NCI-H345 (cell line): ENCODE measurements at regions not wholly inside any gene's neighbourhood (a gene's known extent, or its start where the extent isn't known, plus 50 kb on each side); places are given as distances from the start of the nearest gene placed in this dataset.

Experiments
- DNase-seq: peaks from one replicate; lab custom pipeline; 2025; lab: John Stamatoyannopoulos, UW

DNA sequence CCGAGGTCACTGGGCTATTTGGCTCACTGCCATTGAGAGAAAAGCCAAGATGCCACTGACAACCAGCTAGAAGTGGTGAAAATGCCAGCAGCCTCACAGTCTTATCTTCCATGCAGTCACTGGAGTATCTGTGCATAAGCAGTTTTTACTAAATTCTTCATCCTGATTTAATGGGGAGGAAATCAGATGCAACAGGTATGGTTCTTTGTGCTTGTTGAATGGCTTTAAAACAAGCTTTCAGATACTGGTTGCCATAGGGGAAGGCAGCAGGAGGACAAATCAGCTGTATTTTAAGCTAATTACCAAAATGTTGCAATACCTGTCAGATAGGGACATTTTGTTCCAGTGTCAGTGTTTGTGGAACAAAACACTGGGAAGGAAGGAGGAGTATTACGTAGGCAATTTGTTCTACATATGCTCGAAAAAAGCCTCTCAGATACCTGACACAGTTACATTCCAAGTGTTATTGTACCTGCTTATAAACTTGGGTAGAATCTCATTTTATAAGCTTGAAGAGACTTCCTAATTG, 54.1 kb upstream of the ARHGAP5 start:
- DNase-seq, result no peak

DNA sequence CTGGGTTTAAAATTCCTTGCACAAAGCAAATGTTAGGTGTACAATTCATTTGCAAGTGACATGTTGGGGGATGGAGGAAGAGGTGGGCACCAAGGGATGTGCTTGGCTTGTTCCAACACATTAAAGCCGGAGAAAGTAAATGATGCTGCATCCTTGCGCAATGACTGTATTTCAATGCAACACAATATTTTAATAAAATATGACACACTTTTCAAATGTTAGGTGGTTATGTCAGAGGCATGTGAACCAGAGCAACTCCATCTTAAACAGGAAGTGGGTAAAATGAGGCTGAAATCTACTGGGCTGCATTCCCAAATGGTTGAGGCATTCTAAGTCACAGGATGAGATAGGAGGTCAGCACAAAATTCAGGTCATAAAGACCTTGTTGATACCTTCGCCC, 53.6 kb upstream of the ARHGAP5 start:
- no peak for DNase-seq

DNA sequence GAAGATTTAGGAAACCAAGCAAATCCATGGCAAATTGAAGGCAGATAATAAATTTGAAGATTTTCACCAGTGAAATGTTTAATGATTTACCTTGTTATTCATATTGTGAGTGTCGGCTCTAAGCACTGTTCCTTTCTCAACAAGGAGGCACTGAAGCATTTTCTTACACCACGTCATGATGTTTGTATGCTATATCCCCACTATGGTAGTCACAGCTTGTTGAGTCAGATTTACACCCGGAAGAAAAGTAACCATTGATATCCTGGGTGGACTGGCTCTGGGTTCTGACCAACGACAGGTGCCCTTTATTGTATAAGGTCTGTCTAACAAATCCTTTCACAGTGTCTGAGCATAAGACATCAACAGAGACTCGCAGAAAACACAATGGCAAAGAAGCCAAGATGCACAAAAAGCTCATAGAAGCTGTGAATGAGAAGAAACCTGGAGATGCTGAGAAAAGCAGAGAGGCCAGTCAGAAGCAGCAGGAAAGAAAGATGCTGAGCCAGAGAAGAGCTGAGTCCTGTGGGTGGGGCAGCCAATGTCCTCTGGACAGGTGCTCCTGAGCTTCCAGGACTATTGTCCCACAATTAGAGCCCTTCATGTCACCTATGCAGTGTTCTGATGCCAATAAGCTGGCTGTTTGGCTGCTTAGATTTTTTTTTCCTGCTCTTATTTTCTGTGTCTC, 49.7 kb upstream of the ARHGAP5 start:
- no peak for DNase-seq
